GM12878 (cell line): ENCODE measurements at regions not wholly inside any gene's neighbourhood (a gene's known extent, or its start where the extent isn't known, plus 50 kb on each side); places are given as distances from the start of the nearest gene placed in this dataset.

ENCODE experiments used
- ASH2L ChIP-seq: fragments of 300-600, 200-600 bp; sonication (generic); IDR thresholded peaks from 2 replicates; pipeline ENCODE4 v1.6.1; 2017; ENCODE audit warnings: low read depth, mild to moderate bottlenecking, borderline replicate concordance
- BHLHE40 ChIP-seq, 2 experiments: fragments of 450-650 bp in 1 of 2; IDR thresholded peaks; 2 replicates each; pipeline ENCODE4 v1.6.1; 2011 to 2017; ENCODE audit warnings: low read depth in 2 of 2, borderline replicate concordance in 1 of 2, improper control_type of control experiment in 1 of 2, low read length in 1 of 2, mild to moderate bottlenecking in 1 of 2
- CHD2 ChIP-seq: IDR thresholded peaks from 2 replicates; pipeline ENCODE4 v1.6.1; 2011; ENCODE audit warnings: low read depth, low read length, improper control_type of control experiment, borderline replicate concordance
- FOXK2 ChIP-seq: fragments of 450-650 bp; IDR thresholded peaks from 2 replicates; pipeline ENCODE4 v1.6.1; 2017; ENCODE audit warnings: mild to moderate bottlenecking, moderate library complexity
- MEF2B ChIP-seq: fragments of 450-650 bp; IDR thresholded peaks from 2 replicates; pipeline ENCODE4 v1.6.1; 2018; ENCODE audit warnings: mild to moderate bottlenecking, moderate library complexity; ENCODE audit not compliant: partially characterized antibody, poor library complexity, severe bottlenecking
- MXI1 ChIP-seq: fragments of 150-350 bp; IDR thresholded peaks from 2 replicates; pipeline ENCODE4 v1.6.1; 2011; ENCODE audit warnings: low read depth, mild to moderate bottlenecking, inconsistent platforms, low read length, improper control_type of control experiment
- NFIC ChIP-seq: IDR thresholded peaks from 2 replicates; pipeline ENCODE4 v1.6.1; 2012; ENCODE audit warnings: low read depth, mild to moderate bottlenecking, inconsistent platforms, low read length, moderate library complexity
- PRDM15 ChIP-seq: fragments of 450-650 bp; formaldehyde crosslinking; IDR thresholded peaks from 2 replicates; pipeline ENCODE4 v1.4.0; 2020; ENCODE audit warnings: mild to moderate bottlenecking, moderate library complexity
- RBBP5 ChIP-seq: fragments of 200-600 bp; sonication (generic); conservative IDR thresholded peaks from 2 replicates; pipeline ENCODE4 v1.6.1; 2016
- SMC3 ChIP-seq: IDR thresholded peaks from 2 replicates; pipeline ENCODE4 v1.6.1; 2011; ENCODE audit warnings: low read length, improper control_type of control experiment, borderline replicate concordance
- SRF ChIP-seq, 2 experiments: IDR thresholded peaks; 2 replicates each; pipeline ENCODE4 v1.6.1; 2011; ENCODE audit warnings: low read depth in 2 of 2, low read length in 2 of 2, mild to moderate bottlenecking in 1 of 2, moderate library complexity in 1 of 2
- STAT3 ChIP-seq: IDR thresholded peaks from 2 replicates; pipeline ENCODE4 v1.6.1; 2011; ENCODE audit warnings: low read depth, low read length, improper control_type of control experiment
- TBL1XR1 ChIP-seq: IDR thresholded peaks from 2 replicates; pipeline ENCODE4 v1.6.1; 2012; ENCODE audit warnings: low read depth, low read length, improper control_type of control experiment
- TCF7 ChIP-seq: IDR thresholded peaks from 2 replicates; pipeline ENCODE4 v1.6.1; 2014; ENCODE audit warnings: antibody characterized with exemption, borderline replicate concordance
- ZNF24 ChIP-seq: fragments of 450-650 bp; IDR thresholded peaks from 2 replicates; pipeline ENCODE4 v1.6.1; 2017; ENCODE audit warnings: antibody characterized with exemption, mild to moderate bottlenecking
- ZNF274 ChIP-seq: IDR thresholded peaks from one replicate; pipeline ENCODE4 v1.8.0; 2011; ENCODE audit not compliant: insufficient read length, insufficient read depth
- ZZZ3 ChIP-seq: IDR thresholded peaks from 2 replicates; pipeline ENCODE4 v1.6.1; 2011; ENCODE audit warnings: low read depth; ENCODE audit not compliant: control insufficient read depth, insufficient read length
- TF ChIP-seq, protein P1 (sequence below): fragments of 450-650 bp; IDR thresholded peaks from 2 replicates; pipeline ENCODE4 v1.6.1; 2018; ENCODE audit warnings: borderline replicate concordance, mild to moderate bottlenecking; ENCODE audit not compliant: partially characterized antibody

- TF ChIP-seq PRDM15 (CRISPR knock-in tag): no peak
- no peak for TF ChIP-seq FOXK2
- TF ChIP-seq MXI1: no peak
- no peak for TF ChIP-seq BHLHE40 (IDR thresholded peaks at IDR 0.05; ENCODE audit: borderline replicate concordance in 1 of 2, low read depth in 2 of 2, low read length in 1 of 2)
- TF ChIP-seq ZNF24: no peak
- no peak for TF ChIP-seq STAT3
- TF ChIP-seq CHD2: no peak
- no peak for TF ChIP-seq ZZZ3
- TF ChIP-seq MEF2B: no peak
- no peak for TF ChIP-seq TBL1XR1
- TF ChIP-seq RBBP5: no peak
- TF ChIP-seq, protein P1, sequence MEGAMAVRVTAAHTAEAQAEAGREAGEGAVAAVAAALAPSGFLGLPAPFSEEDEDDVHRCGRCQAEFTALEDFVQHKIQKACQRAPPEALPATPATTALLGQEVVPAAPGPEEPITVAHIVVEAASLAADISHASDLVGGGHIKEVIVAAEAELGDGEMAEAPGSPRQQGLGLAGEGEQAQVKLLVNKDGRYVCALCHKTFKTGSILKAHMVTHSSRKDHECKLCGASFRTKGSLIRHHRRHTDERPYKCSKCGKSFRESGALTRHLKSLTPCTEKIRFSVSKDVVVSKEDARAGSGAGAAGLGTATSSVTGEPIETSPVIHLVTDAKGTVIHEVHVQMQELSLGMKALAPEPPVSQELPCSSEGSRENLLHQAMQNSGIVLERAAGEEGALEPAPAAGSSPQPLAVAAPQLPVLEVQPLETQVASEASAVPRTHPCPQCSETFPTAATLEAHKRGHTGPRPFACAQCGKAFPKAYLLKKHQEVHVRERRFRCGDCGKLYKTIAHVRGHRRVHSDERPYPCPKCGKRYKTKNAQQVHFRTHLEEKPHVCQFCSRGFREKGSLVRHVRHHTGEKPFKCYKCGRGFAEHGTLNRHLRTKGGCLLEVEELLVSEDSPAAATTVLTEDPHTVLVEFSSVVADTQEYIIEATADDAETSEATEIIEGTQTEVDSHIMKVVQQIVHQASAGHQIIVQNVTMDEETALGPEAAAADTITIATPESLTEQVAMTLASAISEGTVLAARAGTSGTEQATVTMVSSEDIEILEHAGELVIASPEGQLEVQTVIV: no peak
- no peak for TF ChIP-seq SRF (IDR thresholded peaks at IDR 0.05; ENCODE audit: low read depth in 2 of 2, low read length in 2 of 2)
- no peak for TF ChIP-seq NFIC
- no peak for TF ChIP-seq TCF7
- no peak for TF ChIP-seq SMC3
- TF ChIP-seq ASH2L: no peak
- no peak for TF ChIP-seq ZNF274
Observed at GRCh38 chr2:198347946-198348345, 543.6 kb downstream of the PLCL1 start (continued).
